Tibial nerve (tissue), 4 donors: ENCODE measurements at regions not wholly inside any gene's neighbourhood (a gene's known extent, or its start where the extent isn't known, plus 50 kb on each side); places are given as distances from the start of the nearest gene placed in this dataset.
"Not testable (repeated sequence)": the region's sequence is repeated elsewhere in the genome, so short reads cannot be mapped to it uniquely, and the experiment has no call there.

ENCODE experiments used
- DNase-seq, 2 donors: peaks; one replicate each; pipeline ENCODE4 v3.0.0-alpha.2; 2019; ENCODE audit warnings: low spot score in 2 of 2
- H3K27ac ChIP-seq, 4 donors: fragments of 200-600 bp; sonication (generic) in 3 of 4; one replicate each; pipeline ENCODE4 v1.5.1; 2017 to 2019; ENCODE audit warnings: mild to moderate bottlenecking in 1 of 4
- H3K27me3 ChIP-seq, 2 donors: fragments of 200-600 bp; sonication (generic) in 1 of 2; one replicate each; pipeline versions ENCODE4 v1.5.1 to v1.6.0; 2017 to 2019
- H3K36me3 ChIP-seq, 3 donors: fragments of 200-600 bp; sonication (generic); one replicate each; pipeline ENCODE4 v1.5.1; 2018 to 2019
- H3K4me1 ChIP-seq, 4 donors: fragments of 200-600 bp; sonication (generic) in 3 of 4; one replicate each; pipeline ENCODE4 v1.5.1; 2017 to 2019
- H3K4me3 ChIP-seq, 4 donors: fragments of 200-600 bp; sonication (generic) in 3 of 4; one replicate each; pipeline ENCODE4 v1.5.1; 2017 to 2019; ENCODE audit warnings: mild to moderate bottlenecking in 1 of 4, moderate library complexity in 1 of 4
- H3K9me3 ChIP-seq, 4 donors: fragments of 200-600 bp; sonication (generic) in 3 of 4; one replicate each; pipeline ENCODE4 v1.5.1; 2017 to 2019
- EP300 ChIP-seq, 2 donors: sonication (generic); formaldehyde crosslinking; IDR thresholded peaks; one replicate each; pipeline ENCODE4 v1.6.1; 2017; ENCODE audit warnings: antibody characterized with exemption in 2 of 2, mild to moderate bottlenecking in 1 of 2
- POLR2A ChIP-seq, 2 donors: fragments of 450-650 bp; IDR thresholded peaks; one replicate each; pipeline ENCODE4 v1.6.1; 2017; ENCODE audit warnings: antibody characterized with exemption in 2 of 2, mild to moderate bottlenecking in 2 of 2, moderate library complexity in 2 of 2
- WGBS, 2 donors: methylation state at CpG; one replicate each; pipeline ENCODE4 v1.1.5; 2018; 5-methylcytosine and 5-hydroxymethylcytosine counted together
- TF ChIP-seq, protein P1 (sequence below), 5 experiments: fragments of 200-600 bp in 3 of 5; fragments of 450-650 bp in 2 of 5; sonication (generic) in 3 of 5; IDR thresholded peaks; one replicate each; pipeline ENCODE4 v1.5.1; 2016 to 2019; ENCODE audit warnings: antibody characterized with exemption in 5 of 5, mild to moderate bottlenecking in 3 of 5, moderate library complexity in 2 of 5

DNA sequence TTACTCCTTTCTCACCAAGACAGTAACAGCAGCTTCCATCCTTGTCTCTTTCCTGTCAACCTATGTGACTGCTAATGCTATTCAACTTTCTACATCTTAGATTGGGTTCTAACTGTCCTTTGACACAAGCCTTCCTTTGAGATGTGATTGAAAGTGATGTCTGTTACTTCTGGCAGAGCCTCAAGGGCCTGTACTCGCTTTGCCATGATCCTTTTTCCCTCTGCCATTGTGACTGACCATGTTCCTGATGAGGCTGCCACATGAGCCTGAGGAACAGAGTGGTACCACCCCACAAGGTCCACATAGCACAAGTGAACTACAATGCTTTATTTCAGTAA, 138.8 kb upstream of the RAB4A start:
- H3K9me3 ChIP-seq, result no peaks in the 10 kb centered on the region
- WGBS, 2 donors, result 96 to 100% methylated on average over 1 of the region's 1 CpG
- peaks cover 0 to 27% (median 4%) of the 10 kb centered on the region in 4 donors for H3K4me1 ChIP-seq
- no peak overlapping the region for H3K27ac ChIP-seq
- DNase-seq, result no peak
- no peak overlapping the region for H3K4me3 ChIP-seq
- TF ChIP-seq POLR2A (IDR thresholded peaks at IDR 0.05), result no peak
- TF ChIP-seq EP300 (IDR thresholded peaks at IDR 0.05), result no peak
- TF ChIP-seq, protein P1, sequence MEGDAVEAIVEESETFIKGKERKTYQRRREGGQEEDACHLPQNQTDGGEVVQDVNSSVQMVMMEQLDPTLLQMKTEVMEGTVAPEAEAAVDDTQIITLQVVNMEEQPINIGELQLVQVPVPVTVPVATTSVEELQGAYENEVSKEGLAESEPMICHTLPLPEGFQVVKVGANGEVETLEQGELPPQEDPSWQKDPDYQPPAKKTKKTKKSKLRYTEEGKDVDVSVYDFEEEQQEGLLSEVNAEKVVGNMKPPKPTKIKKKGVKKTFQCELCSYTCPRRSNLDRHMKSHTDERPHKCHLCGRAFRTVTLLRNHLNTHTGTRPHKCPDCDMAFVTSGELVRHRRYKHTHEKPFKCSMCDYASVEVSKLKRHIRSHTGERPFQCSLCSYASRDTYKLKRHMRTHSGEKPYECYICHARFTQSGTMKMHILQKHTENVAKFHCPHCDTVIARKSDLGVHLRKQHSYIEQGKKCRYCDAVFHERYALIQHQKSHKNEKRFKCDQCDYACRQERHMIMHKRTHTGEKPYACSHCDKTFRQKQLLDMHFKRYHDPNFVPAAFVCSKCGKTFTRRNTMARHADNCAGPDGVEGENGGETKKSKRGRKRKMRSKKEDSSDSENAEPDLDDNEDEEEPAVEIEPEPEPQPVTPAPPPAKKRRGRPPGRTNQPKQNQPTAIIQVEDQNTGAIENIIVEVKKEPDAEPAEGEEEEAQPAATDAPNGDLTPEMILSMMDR (IDR thresholded peaks at IDR 0.05), result no peak
- H3K36me3 ChIP-seq, result no peaks in the 10 kb centered on the region
- no peaks in the 10 kb centered on the region for H3K27me3 ChIP-seq

DNA sequence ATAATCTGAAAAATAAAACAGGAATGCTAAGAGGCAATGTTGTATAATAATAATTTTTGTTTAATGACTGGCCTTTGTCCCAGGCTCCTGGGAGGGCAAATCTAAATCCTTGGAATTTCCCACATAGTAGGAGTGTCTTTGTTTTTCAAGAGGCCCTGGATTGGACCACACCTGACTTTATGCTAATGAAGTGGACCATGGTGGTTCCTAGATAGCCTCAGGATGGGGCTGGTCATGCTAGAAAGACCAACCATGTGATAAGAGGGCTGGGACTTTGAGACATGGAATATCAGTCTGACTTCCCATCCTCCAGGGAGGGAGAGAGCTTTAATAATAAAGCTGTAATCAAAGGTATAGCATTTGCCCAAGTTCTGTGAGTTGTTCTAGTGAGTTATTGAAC, 138.2 kb upstream of the RAB4A start:
- Histone ChIP-seq H3K4me3 (no peak overlapping the region), H3K36me3 (no peaks in the 10 kb centered on the region), H3K27me3 (no peaks in the 10 kb centered on the region), H3K4me1 (peaks cover 0 to 21% (median 4%) of the 10 kb centered on the region in 4 donors), H3K9me3 (no peaks in the 10 kb centered on the region), H3K27ac (no peak overlapping the region)
- no peak for DNase-seq
- TF ChIP-seq, protein P1 (IDR thresholded peaks at IDR 0.05), result no peak
- TF ChIP-seq POLR2A (IDR thresholded peaks at IDR 0.05), result no peak

DNA sequence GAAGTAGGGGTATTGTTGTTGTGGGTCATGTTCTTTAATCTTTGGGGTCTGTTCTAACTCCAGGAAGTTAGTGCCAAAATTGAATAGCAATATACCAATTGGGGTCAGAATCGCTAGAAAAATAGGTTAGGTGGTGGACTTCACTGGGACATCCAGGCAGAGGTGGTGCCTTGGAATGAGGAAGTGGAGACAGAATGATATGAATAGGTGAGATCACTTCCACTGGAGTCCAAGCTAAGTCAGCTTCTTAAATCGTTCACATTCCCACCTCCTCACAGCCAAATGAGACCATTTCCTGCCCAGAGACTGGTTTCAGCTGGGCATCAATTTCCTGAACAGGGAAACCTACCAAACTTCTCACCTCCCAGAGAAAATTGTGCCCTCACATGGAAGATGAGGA, 137.8 kb upstream of the RAB4A start:
- H3K4me3 ChIP-seq, result no peak overlapping the region
- no peaks in the 10 kb centered on the region for H3K36me3 ChIP-seq
- H3K4me1 ChIP-seq, result peaks cover 0 to 17% (median 4%) of the 10 kb centered on the region in 4 donors
- no peak overlapping the region for H3K27ac ChIP-seq
- no peak for DNase-seq
- TF ChIP-seq EP300 (IDR thresholded peaks at IDR 0.05), result no peak
- TF ChIP-seq POLR2A (IDR thresholded peaks at IDR 0.05), result no peak
- TF ChIP-seq, protein P1 (IDR thresholded peaks at IDR 0.05), result no peak
- H3K27me3 ChIP-seq, result no peaks in the 10 kb centered on the region
- H3K9me3 ChIP-seq, result no peaks in the 10 kb centered on the region
- 60 to 66% methylated on average over 2 of the region's 2 CpGs for whole genome bisulfite sequencing, 2 donors

DNA sequence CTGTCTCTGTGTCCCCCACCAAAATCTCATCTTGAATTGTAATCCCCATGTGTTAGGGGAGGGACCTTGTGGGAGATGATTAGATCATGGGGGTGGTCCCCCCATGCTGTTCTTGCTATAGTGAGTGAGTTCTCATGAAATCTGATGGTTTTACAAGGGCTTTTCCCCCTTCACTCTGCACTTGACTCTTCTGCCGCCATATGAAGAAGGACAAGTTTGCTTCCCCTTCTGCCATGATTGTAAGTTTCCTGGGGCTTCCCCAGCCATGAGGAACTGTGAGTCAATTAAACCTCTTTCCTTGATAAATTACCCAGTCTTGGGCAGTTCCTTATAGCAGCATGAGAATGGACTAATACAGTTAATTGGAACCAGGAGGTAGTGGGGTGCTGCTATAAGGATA, 137.1 kb upstream of the RAB4A start:
- Histone ChIP-seq H3K27me3 (no peaks in the 10 kb centered on the region), H3K27ac (no peak overlapping the region), H3K9me3 (no peaks in the 10 kb centered on the region), H3K4me3 (no peak overlapping the region), H3K36me3 (no peaks in the 10 kb centered on the region), H3K4me1 (peaks cover 0 to 16% (median 4%) of the 10 kb centered on the region in 4 donors)
- DNase-seq, result no peak
- TF ChIP-seq POLR2A (IDR thresholded peaks at IDR 0.05), result no peak
- TF ChIP-seq EP300 (IDR thresholded peaks at IDR 0.05), result no peak
- TF ChIP-seq, protein P1 (IDR thresholded peaks at IDR 0.05), result no peak
- 87 to 92% methylated on average over 1 of the region's 1 CpG for WGBS, 2 donors

DNA sequence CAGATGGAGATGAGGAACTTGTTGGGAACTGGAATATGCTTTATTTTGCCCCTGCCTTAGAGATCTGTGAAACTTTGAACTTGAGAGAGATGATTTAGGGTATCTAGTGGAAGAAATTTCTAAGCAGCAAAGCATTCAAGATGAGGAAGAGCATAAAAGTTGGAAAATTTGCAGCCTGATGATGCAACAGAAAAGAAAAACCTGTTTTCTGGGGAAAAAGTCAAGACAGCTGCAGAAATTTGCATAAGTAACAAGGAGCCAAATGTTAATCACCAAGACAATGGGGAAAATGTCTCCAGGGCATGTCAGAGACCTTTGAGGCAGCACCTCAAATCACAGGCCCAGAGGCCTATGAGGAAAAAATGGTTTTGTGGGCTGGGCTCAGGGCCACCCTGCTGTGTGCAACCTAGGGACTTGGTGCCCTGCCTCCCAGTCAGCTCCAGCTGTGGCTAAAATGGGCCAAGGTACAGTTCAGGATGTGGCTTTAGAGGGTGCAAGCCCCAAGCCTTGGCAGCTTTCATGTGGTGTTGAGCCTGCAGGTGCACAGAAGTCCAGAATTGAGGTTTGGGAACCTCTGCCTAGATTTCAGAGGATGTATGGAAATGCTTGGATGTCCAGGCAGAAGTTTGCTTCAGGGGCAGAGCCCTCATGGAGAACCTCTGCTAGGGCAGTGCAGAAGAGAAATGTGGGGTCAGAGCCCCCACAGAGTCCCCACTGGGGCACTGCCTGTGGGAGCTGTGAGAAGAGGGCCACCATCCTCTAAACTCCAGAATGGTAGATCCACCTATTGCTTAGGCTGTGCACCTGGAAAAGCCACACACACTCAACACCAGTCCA, 136.3 kb upstream of the RAB4A start:
- not testable (repeated sequence) for H3K9me3 ChIP-seq, DNase-seq, H3K27me3 ChIP-seq, H3K4me3 ChIP-seq, H3K27ac ChIP-seq, H3K36me3 ChIP-seq
- H3K4me1 ChIP-seq, result peaks cover 0 to 16% (median 3%) of the 10 kb centered on the region in 4 donors
